ENCODE measurements at regions not wholly inside any gene's neighbourhood (a gene's known extent, or its start where the extent isn't known, plus 50 kb on each side); places are given as distances from the start of the nearest gene placed in this dataset.

GRCh38 chr4:63777601-63778000 is 631.6 kb downstream of the TECRL start:
- TF ChIP-seq, protein P1, sequence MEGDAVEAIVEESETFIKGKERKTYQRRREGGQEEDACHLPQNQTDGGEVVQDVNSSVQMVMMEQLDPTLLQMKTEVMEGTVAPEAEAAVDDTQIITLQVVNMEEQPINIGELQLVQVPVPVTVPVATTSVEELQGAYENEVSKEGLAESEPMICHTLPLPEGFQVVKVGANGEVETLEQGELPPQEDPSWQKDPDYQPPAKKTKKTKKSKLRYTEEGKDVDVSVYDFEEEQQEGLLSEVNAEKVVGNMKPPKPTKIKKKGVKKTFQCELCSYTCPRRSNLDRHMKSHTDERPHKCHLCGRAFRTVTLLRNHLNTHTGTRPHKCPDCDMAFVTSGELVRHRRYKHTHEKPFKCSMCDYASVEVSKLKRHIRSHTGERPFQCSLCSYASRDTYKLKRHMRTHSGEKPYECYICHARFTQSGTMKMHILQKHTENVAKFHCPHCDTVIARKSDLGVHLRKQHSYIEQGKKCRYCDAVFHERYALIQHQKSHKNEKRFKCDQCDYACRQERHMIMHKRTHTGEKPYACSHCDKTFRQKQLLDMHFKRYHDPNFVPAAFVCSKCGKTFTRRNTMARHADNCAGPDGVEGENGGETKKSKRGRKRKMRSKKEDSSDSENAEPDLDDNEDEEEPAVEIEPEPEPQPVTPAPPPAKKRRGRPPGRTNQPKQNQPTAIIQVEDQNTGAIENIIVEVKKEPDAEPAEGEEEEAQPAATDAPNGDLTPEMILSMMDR (IDR thresholded peaks at IDR 0.05) = no peak
- TF ChIP-seq POLR2A (IDR thresholded peaks at IDR 0.05) = no peak

Data from uterus (tissue), 2 donors.